GM12878 (cell line): ENCODE measurements at regions not wholly inside any gene's neighbourhood (a gene's known extent, or its start where the extent isn't known, plus 50 kb on each side); places are given as distances from the start of the nearest gene placed in this dataset.

ENCODE experiments used
- ATF7 ChIP-seq: fragments of 450-650 bp; IDR thresholded peaks from 2 replicates; pipeline ENCODE4 v1.6.1; 2016; ENCODE audit warnings: low read depth, mild to moderate bottlenecking
- JUNB ChIP-seq: IDR thresholded peaks from 2 replicates; pipeline ENCODE4 v1.6.1; 2016; ENCODE audit warnings: antibody characterized with exemption, mild to moderate bottlenecking
- NR2C2 ChIP-seq: IDR thresholded peaks from 2 replicates; pipeline ENCODE4 v1.6.1; 2011; ENCODE audit warnings: borderline replicate concordance, low read depth; ENCODE audit not compliant: control insufficient read depth, insufficient read length
- NRF1 ChIP-seq: conservative IDR thresholded peaks from 2 replicates; pipeline ENCODE4 v1.6.1; 2011; ENCODE audit warnings: mild to moderate bottlenecking, low read depth, low read length, improper control_type of control experiment
- POLR2AphosphoS5 ChIP-seq: IDR thresholded peaks from 2 replicates; pipeline ENCODE4 v1.6.1; 2011; ENCODE audit warnings: mild to moderate bottlenecking, low read length, inconsistent platforms
- SMC3 ChIP-seq: IDR thresholded peaks from 2 replicates; pipeline ENCODE4 v1.6.1; 2011; ENCODE audit warnings: low read length, improper control_type of control experiment, borderline replicate concordance
- ZNF274 ChIP-seq: IDR thresholded peaks from one replicate; pipeline ENCODE4 v1.8.0; 2011; ENCODE audit not compliant: insufficient read length, insufficient read depth
- TF ChIP-seq, protein P1 (sequence below): IDR thresholded peaks from 2 replicates; pipeline ENCODE4 v1.6.1; 2012; ENCODE audit warnings: low read length, inconsistent platforms
- TF ChIP-seq, protein P2 (sequence below): fragments of 450-650 bp; IDR thresholded peaks from 2 replicates; pipeline ENCODE4 v1.6.1; 2017; ENCODE audit warnings: mild to moderate bottlenecking, low read depth, inconsistent platforms; ENCODE audit not compliant: poor library complexity, severe bottlenecking
- TF ChIP-seq, protein P3 (sequence below), 3 experiments: IDR thresholded peaks in 2 of 3; conservative IDR thresholded peaks in 1 of 3; 2 replicates each; pipeline ENCODE4 v1.5.1; 2011; ENCODE audit warnings: low read depth in 3 of 3, low read length in 3 of 3, mild to moderate bottlenecking in 3 of 3, control low read depth in 2 of 3, moderate library complexity in 2 of 3, inconsistent platforms in 1 of 3, mixed read lengths in 1 of 3; ENCODE audit not compliant: control insufficient read depth in 2 of 3, insufficient read depth in 1 of 3; ENCODE audit errors: extremely low read depth in 1 of 3

DNA sequence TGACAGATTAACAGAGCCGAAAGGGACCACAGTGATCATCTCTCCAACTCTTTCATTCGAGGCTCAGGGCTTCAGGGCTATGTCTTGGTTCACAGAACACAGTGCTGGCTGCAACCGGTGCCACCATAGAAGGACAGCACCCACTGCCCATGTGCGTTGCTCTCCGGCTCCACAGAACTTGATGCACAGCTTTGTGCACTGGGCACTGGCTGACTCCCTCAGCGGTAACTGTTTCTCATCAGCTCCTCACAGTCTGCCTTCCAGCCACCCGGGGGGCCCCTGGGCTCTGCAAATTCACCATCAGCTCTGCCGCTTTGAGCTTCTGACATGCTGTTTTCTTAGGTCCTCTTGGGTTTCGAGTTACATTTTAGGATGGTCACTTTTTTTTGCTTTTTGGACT, 124.3 kb upstream of the RAB12 start:
- TF ChIP-seq, protein P1, sequence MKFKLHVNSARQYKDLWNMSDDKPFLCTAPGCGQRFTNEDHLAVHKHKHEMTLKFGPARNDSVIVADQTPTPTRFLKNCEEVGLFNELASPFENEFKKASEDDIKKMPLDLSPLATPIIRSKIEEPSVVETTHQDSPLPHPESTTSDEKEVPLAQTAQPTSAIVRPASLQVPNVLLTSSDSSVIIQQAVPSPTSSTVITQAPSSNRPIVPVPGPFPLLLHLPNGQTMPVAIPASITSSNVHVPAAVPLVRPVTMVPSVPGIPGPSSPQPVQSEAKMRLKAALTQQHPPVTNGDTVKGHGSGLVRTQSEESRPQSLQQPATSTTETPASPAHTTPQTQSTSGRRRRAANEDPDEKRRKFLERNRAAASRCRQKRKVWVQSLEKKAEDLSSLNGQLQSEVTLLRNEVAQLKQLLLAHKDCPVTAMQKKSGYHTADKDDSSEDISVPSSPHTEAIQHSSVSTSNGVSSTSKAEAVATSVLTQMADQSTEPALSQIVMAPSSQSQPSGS, result no peak
- TF ChIP-seq, protein P2, sequence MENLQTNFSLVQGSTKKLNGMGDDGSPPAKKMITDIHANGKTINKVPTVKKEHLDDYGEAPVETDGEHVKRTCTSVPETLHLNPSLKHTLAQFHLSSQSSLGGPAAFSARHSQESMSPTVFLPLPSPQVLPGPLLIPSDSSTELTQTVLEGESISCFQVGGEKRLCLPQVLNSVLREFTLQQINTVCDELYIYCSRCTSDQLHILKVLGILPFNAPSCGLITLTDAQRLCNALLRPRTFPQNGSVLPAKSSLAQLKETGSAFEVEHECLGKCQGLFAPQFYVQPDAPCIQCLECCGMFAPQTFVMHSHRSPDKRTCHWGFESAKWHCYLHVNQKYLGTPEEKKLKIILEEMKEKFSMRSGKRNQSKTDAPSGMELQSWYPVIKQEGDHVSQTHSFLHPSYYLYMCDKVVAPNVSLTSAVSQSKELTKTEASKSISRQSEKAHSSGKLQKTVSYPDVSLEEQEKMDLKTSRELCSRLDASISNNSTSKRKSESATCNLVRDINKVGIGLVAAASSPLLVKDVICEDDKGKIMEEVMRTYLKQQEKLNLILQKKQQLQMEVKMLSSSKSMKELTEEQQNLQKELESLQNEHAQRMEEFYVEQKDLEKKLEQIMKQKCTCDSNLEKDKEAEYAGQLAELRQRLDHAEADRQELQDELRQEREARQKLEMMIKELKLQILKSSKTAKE, result no peak
- TF ChIP-seq JUNB (no peak), NR2C2 (no peak), POLR2AphosphoS5 (no peak), SMC3 (no peak), ATF7 (no peak), NRF1 (no peak), ZNF274 (no peak)
- TF ChIP-seq, protein P3, sequence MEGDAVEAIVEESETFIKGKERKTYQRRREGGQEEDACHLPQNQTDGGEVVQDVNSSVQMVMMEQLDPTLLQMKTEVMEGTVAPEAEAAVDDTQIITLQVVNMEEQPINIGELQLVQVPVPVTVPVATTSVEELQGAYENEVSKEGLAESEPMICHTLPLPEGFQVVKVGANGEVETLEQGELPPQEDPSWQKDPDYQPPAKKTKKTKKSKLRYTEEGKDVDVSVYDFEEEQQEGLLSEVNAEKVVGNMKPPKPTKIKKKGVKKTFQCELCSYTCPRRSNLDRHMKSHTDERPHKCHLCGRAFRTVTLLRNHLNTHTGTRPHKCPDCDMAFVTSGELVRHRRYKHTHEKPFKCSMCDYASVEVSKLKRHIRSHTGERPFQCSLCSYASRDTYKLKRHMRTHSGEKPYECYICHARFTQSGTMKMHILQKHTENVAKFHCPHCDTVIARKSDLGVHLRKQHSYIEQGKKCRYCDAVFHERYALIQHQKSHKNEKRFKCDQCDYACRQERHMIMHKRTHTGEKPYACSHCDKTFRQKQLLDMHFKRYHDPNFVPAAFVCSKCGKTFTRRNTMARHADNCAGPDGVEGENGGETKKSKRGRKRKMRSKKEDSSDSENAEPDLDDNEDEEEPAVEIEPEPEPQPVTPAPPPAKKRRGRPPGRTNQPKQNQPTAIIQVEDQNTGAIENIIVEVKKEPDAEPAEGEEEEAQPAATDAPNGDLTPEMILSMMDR (IDR thresholded peaks at IDR 0.05 in 2 of 3, conservative IDR thresholded peaks at IDR 0.05 in 1 of 3; ENCODE audit: control insufficient read depth in 2 of 3, extremely low read depth in 1 of 3, insufficient read depth in 1 of 3, low read depth in 3 of 3, low read length in 3 of 3), result no peak
